Right hindlimb (tissue), 1 donor: ENCODE measurements at regions not wholly inside any gene's neighbourhood (a gene's known extent, or its start where the extent isn't known, plus 50 kb on each side); places are given as distances from the start of the nearest gene placed in this dataset.

Experiments
- DNase-seq: peaks from one replicate; pipeline ENCODE4 v3.0.0-alpha.2; 2018

- no peak for DNase-seq
Observed at GRCh38 chr16:79728048-79728922, 127.7 kb upstream of the MAF start.

- DNase-seq, result no peak
Observed at GRCh38 chr16:79726902-79727301, 126.4 kb upstream of the MAF start.

GRCh38 chr16:79725051-79725450 lies 124.5 kb upstream of the MAF start:
- DNase-seq, result peak; percentile 60

DNA sequence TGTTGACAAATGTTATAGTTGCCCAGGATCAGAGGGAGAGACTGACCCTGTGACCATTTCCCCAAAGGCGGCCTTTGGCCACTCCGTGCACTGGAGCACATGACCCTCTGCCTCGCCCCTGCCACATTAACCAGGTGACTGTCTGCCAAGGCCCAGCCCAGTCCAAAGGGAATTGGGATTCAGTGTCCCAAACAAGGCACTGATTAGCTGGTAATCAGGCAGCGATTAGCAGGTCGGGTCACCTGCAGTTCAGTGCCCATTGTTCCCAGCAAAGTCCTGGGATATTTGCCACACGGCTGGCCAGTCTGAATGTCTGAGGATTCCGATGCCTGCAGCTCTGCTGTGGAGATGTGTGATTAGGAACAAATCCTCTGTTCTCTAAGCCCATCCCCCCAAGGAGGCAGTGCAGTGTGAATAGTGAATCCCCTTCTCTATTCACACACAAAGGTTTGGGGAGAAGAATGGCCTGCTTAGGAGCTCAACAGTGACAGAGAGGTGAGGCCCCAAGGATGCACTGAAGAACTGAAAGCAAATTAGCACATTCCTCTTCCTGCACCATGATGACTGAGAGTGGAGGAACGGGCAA lies 123.1 kb upstream of the MAF start:
- no peak for DNase-seq

- peak; percentile 43 for DNase-seq
Observed at GRCh38 chr16:79721270-79721669, 120.7 kb upstream of the MAF start.

- peak; percentile 54 for DNase-seq
Observed at GRCh38 chr16:79717333-79718137, 117.0 kb upstream of the MAF start.

DNA sequence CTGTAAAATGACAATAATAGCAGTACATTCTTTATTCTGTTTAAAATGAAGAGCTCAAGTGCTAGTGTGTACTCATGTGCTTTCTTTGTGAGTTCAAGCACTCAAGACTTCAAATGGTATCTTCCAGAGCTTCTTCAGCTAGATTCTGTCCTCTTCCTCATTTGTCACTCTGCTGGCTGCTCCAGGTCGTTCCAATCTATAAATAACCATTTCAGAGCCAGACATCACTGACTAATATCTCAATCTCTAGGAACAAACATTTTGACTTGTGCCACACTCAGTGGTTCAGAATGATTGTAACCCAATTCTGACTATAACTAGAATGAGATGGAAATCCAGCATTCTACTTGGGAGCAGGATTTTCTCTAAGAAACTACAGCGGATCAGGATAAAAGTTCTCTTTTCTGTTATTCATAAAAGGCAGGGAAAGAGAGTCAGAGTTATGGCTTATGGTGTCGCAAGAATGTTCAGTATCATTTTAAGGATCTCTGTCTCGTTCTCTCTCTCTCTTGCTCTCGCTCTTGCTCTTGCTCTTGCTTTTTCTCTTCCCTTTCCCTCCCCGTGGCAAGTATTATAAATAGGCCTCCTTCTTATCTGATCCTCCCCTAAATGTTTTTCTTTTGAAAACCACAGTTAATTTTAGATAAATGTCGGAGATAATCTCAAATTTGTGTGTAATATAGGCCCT lies 116.3 kb upstream of the MAF start:
- no peak for DNase-seq

DNA sequence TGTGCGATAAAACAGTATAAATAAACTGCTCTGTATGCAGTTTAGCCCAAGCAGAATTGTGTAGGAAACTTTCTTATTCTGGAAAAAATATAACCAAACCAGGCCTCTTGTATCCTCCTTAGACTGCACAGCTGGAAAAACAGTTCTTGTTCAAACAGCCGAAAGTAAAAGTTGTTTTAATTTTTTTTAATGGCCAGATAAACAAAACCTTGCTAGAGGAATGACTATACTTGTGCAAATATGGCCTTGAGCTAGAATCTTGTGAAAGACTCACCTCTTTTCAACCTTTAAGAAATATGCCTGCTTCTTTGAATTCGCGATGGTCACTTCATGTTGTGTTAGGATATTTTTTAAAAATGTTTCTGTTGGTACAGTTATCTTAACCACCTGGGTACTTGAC lies 114.5 kb upstream of the MAF start:
- DNase-seq, result no peak

DNA sequence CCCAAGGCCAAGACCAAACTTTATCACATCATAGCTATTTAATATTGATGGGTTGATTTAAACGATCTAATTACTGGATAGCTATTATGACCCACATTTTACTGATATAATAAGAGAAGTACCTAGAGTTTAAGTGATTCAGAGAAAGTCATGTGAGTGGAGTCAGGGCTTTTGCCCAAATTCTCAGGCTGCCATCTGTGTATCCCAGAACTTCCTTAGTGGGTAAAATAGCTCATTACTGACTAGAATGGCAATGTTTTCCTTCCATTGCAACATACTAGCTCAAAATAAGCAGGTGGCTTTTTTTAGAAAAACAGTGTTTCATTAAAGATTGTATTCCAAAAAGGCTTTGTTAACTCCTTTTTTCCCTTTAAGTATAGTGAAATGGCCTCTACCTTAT lies 113.9 kb upstream of the MAF start:
- no peak for DNase-seq

DNA sequence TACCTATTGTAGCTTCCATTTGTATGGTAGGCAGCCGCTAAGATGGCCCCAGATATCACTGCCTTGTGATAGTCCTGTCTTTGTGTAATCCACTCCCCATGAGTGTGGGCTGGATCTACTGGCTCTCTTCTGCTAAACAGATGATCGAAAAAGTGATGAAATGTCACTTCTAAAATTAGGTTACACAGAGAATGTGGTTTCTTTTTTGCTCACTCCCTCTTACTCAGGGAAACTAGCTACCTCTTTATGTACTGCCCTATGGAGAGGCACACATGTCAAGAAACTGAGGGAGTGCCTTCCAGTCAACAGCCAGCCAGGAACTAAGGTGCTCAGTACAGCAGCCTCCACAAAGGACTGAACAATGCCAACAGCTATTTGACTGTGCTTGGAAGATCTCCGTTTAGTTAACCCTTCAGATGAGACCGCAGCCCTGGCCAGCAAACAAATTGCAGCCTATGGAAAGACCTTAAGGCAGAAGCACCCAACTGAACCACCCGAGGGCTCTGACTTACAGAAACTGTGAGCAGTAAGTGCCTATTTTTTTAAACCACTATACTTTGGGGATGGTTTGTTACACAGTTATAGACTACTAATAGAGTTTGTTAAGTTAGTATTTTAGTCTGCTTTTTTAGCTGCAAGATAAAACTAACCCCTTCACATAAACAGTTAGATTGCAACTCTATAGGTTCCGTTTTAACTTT lies 113.2 kb upstream of the MAF start:
- DNase-seq, result no peak

DNA sequence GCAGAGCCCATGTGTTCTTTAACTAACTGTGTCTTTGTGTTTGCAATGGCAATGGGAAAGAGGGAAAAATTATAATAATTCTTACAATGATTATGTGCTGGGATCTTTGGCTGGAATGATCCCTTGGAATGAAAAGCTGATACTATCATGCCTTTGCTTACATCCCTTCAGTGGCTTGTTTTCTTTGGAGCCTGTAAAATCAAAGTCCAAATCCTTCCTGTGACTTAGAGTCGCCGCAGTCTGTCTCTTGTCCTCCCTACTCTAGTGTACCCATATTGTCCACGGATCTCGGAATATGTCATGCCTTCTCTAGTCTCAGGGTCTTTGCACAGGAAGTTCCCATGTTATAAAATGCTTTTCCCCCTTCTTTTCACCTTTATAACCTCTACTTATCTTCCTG lies 111.7 kb upstream of the MAF start:
- DNase-seq, result no peak

DNA sequence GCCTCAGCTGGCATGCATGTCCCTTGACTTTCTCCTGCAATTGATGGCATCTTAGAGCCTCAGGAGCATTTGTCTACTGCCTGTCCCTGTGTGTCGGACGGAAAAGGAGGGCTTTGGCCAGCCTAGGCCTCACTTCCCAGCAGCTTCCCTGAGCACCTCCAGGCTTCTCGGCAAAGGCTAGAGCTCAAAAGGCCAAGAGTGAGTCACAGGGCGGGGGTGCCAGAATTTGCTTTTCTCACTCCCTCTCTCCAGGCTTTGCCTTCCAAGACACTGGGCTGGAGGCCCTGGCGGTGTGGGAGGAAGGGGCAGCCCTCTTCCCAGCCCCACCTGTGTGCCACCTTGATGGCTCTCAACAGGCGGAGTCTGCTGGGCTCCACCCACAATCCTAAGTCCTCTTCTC lies 107.3 kb upstream of the MAF start:
- peak; percentile 54 for DNase-seq

GRCh38 chr16:79703066-79703465 lies 102.5 kb upstream of the MAF start:
- no peak for DNase-seq

DNA sequence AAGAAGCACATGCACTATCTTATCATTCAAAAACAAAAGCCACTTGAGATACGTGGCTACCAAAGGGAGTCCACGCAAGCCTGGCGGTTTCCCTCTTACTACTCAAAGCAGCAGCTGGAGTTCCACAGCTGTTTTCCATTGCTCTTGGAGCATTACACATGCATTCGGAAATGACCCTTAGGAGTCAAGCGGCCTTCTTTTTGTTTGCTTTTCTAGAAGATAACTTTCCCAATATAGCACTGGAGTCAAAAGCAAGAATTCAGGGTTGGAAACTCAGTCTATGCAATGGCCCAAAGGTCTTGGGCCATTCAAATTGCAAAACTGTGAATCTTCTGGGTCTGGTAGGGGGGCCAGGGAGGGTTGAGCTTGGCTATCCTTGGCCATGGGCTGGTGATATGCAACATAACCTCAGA lies 97.8 kb upstream of the MAF start:
- DNase-seq, result peak; percentile 39

- DNase-seq, result no peak
Observed at GRCh38 chr16:79697562-79698112, 97.1 kb upstream of the MAF start.

DNA sequence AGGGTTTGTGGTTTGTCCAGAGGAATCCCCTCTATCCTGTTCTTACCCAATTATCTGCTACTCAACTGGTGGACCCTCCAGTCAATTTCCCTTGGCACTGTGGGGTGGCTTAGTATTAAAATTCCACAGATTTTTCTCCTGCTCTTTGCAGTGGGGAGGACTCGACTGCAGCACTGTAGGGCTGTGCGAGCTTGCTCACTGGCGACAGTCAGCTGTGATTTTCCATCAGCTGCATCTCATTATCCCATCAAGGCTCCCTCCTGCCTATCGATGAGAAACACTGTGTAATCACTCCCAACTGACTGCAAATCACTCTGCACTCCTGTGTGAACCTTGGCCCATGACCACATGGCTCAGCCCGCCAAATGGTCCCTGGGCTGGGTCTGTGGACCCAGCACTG lies 90.5 kb upstream of the MAF start:
- peak; percentile 58 for DNase-seq

DNA sequence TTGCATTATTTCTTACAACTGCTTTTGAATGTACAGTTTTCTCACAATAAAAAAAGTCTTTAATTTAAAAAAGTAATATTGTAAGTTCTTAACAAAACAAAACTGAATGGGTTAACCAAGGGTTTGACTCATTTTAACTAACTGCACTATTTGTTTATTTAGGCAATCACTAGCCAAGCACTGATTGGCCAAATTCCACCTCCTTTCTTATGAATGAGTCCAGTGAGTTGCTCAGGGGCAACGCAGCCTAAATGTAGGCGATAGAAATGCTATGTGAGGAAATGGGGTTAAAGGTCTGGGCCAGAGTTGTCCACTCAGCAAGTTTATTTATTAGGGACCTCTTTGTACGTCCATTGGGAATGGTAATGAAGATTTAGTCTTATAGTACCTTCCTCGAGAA lies 89.6 kb upstream of the MAF start:
- no peak for DNase-seq

GRCh38 chr16:79687249-79688130 lies 87.0 kb upstream of the MAF start:
- DNase-seq, result no peak

DNA sequence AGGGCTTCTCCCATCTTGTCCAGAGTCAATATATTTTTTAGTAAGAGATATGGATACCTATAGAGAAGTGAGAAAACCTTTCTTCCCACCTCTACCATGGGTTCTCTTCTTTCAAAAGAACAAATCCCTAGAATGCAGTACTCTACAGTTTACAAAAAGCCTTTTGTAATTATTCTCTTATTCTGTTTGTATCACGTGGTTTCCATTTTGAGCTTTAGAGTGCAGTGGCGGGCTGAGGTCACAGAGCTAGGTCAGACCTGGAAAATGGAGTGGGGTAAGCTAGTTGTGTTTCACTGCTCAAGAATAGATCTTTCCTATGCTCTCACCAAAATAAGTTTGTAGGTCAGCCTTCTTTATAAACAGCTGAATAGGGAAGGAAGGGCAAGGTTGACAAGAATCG lies 85.3 kb upstream of the MAF start:
- DNase-seq, result no peak

DNA sequence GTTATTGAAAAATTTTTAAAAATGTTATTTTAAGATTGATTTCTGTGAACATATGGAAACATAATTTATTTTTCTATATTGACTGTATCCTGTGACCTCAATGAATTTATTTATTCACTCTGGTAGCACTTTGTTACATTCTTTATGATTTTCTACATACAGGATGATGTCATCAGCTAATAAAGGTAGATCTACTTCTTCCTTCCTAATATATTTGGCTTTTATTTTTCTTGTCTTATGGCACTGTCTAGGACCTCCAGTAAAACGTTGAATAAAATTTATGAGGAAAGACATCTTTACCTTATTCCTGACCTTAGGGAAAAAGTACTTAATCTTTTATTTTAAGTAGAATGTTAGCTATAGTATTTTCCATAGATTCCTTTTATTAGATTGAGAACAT lies 78.8 kb upstream of the MAF start:
- no peak for DNase-seq
